ENCODE measurements at regions not wholly inside any gene's neighbourhood (a gene's known extent, or its start where the extent isn't known, plus 50 kb on each side); places are given as distances from the start of the nearest gene placed in this dataset.
"Not testable (repeated sequence)": the region's sequence is repeated elsewhere in the genome, so short reads cannot be mapped to it uniquely, and the experiment has no call there.

DNA sequence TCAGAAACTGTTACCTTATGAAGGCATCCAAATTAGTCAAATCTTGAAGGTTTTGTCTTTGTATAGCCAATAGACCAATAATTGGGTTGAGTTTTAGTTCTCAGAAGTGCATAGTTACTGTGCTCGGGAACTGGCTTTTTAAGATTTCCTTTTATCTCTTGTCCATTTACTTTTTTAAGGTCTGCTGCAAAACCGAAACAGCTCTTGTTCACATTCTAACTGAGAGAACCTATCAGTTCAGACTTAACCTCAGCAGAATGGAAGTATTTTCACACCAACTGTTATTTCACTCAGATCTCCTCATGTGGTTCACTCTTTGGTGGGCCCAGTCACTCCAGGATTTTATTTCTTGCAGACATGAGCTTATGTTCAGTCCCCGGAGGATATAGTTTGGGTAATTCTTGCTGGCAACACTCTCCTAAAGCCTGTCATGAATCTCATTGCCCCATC is 55.5 kb downstream of the TPBG start:
- no peak for DNase-seq (ENCODE audit: insufficient read length, low spot score)
- no peak for FAIRE-seq

DNA sequence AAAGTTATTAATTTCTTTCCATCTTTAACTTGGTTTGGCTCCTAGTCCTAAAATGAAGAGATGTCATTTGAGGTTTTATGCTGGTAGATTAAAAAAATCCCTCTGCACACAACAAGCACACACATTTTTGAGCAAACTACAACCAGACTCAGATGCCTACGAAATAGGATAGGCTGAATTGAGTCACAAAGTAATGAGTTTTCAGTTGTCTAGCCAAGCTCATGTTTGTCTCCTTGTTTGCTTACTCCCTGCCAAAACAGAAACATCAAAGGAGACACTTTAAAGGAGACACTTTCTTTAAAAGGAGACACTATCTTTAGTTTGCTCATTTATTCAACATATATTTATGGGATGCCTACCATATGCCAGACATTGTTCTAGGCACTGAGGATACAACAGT is 56.2 kb downstream of the TPBG start:
- FAIRE-seq (no peak), DNase-seq (ENCODE audit: insufficient read length, low spot score) (no peak)

DNA sequence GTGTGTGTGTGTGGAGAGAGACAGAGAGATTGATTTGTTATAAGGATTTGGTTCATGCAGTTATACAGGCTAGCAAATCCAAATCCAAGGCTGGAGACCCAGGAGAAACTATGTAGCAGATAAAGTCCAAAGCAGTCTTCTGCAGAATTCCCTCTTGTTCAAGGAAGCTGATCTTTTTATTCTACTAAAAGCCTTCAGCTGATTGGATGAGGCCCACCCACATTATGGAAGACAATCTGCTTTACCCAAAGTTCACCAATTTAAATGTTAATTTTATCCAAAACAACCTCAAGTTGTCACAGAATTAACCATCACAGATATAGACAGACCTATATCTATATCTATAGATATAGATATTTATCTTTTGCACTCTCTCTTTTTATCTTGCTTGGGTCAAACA is 67.0 kb downstream of the TPBG start:
- FAIRE-seq, result no peak
- DNase-seq (ENCODE audit: insufficient read length, low spot score), result no peak

DNA sequence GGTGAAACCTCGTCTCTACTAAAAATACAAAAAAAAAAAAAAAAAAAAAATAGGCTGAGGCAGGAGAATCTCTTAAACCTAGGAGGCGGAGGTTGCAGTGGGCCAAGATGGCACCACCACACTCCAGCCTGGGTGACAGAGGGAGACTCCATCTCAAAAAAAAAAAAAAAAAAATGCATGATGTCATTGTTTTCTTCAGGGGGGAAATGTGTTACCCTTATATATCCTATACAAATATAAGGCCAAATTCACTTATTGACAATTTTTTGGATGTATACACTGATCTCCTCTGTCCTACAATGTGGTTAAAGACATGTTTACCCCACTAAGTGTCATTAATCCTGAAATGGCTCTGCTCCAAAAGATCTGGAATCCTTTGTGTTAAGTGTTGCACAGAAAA is 73.1 kb downstream of the TPBG start:
- DNase-seq (ENCODE audit: insufficient read length, low spot score) (no peak), FAIRE-seq (no peak)

DNA sequence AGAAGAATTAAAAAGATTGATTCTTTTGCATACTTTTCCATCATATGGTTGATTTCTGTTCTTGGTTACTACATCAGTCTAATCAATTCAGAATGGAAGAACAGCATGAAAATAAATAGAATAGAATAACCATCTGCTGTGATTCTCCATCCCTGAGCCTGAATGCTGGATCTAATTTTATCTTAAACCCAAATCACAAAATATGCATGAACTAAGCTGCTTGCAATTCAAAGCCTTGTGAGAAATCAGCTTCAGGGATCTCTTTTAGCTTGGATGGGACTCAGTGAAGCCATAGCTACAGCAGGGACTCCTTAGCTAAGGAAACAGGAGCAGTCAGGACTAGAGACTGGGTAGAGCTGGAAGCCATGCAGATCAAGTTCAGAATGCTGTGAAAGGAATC is 74.1 kb downstream of the TPBG start:
- FAIRE-seq, result no peak
- DNase-seq (ENCODE audit: insufficient read length, low spot score), result no peak

DNA sequence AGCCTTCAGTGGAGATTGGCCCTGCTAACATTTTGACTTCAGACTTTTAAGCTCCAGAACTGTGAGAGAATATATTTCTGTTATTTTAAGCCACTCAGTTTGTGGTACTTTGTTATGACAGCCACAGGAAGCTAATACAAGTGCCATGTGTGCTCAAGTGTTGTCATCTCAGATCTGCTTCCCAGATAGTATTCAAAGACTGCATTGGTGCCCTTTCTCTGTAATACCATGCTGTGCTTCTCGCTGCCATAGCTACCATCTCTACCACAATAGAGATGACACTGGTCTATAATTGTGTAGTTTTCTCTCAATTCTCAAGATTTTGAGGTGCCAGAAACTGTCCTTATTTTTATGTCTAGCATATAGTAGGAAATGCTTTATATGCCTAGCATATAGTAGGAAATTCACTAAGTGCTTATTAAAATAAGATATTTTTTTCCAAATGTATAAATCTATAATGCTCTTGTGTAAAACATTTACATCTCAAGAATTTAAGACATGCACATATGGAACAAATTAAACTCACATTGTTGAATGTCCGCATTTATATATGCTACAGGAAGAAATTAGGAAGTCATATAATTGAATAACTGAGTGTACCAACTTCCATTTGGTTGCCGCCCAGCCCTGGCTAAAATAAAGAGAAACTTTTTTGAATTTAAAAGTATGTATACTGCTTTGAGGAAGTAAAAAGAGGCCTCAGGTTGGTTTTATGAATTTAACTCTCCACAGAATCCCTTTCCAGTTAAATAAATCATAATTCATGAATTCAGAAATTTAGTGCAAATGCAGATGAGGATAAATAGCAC is 77.6 kb downstream of the TPBG start:
- DNase-seq (ENCODE audit: insufficient read length, low spot score), result no peak
- no peak for FAIRE-seq

DNA sequence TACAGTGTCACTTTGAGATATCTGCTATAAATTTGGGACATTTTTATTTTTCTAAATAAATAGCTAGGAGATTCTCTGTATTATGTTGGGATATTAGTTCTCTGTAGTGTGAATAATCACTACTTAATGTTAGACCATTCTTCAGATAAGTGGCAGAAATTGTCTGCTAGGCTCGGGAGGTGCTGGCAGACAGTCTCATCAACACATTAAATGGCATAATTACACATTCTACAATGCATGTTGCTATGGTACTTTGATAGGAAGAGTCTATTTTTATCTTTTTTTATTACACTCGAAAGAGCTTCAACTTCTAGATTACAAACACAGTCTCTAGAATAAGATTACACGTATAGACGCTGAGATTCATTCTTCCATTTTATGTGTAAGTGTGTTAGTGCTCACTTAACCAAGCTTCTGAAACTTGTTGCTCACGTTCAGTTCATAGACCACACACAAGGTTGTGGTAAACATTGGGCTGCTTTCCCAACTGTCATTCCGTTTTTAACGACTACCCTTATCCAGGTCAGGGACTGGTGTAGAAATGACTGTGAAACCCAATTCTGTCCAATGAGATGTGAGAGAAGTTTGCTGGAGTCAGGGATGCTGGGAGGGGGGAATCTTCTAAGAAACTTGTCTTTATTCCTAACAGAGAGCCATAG is 78.6 kb downstream of the TPBG start:
- no peak for DNase-seq (ENCODE audit: insufficient read length, low spot score)
- FAIRE-seq, result no peak

DNA sequence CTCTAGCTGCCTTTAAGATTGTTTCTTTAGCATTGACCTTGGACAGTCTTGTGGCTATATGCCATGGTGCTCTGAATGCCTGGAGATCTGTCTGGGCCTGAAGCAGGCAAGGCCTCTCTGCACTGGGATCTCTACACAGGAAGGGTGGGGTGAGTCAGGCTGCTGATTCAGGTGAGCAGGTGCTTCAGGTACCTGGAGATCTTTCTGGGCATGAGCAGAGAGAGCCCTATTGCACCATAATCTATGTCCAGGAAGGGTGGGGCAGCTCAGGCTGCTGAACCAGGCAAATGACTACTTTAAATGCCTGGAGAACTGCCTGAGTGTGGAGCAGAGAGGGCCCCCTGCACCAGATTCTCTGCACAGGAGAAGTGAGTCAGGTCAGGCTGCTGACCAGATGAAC is 94.5 kb downstream of the TPBG start:
- FAIRE-seq (no peak), DNase-seq (ENCODE audit: insufficient read length, low spot score) (no peak)

DNA sequence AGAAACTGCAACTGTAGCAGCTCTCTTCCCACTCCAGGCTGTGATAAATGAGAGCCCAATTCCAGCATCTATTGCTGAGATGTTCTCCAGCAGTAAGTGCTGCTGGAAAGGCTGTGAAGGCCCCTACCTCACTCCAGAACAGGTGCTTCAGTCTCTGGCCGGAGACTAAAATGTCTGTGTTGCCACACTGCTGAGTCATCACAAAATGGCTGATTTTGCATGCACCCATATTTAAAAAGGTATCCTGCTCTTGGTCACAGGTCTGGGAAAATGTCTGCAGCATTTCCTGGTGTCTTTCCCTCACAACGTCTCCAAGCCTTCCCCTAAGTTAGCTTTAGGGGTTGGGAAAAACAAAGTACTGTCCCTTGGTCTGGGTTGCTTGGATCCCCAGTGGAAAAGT is 95.1 kb downstream of the TPBG start:
- FAIRE-seq (no peak), DNase-seq (ENCODE audit: insufficient read length, low spot score) (no peak)

DNA sequence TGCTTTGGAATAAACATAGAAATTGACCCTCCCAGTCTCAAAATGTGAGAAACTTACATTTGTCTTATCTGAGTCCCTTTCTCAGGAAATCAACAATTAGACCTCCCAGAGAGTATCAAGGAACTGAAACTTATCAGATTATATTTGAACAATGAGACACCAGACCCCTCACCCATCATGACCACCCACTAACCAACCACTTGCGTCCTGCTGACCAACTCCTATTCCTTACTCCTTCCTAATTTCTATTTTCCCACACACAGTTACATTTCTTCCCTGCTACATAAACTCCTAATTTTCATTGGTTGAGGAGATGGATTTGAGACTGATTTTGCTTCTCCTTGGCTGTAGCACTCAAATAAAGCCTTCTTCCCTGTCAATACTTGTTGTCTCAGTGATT is 97.9 kb downstream of the TPBG start:
- DNase-seq (ENCODE audit: insufficient read length, low spot score) (no peak), FAIRE-seq (no peak)

DNA sequence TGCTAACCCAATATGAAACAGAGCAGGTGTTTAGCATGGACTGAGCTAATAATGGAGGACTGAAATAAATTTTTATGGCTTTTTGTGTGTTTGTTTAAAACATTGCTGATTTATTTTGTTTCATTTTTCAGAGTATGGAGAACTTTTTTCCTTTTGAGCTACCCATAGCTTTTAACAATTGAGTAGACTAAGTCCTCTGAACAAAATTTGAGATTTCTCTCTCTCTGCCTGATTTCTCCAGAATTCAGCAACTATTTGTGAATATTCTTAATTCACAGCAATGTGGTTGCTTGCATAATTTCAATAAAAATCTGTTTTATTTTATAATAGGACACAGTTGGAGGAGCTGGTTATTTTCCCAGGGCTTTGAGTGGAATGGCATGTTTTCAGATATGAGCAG is 103.7 kb downstream of the TPBG start:
- FAIRE-seq, result no peak
- DNase-seq (ENCODE audit: insufficient read length, low spot score), result no peak

DNA sequence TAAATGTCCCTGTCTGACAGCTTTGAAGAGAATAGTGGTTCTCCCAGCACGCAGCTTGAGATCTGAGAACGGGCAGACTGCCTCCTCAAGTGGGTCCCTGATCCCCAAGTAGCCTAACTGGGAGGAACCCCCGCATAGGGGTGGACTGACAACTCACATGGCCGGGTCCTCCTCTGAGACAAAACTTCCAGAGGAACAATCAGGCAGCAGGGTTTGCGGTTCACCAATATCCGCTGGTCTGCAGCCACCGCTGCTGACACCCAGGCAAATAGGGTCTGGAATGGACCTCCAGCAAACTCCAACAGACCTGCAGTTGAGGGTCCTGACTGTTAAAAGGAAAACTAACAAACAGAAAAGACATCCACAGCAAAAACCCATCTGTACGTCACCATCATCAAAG is 106.5 kb downstream of the TPBG start:
- not testable (repeated sequence) for DNase-seq (ENCODE audit: insufficient read length, low spot score); FAIRE-seq

DNA sequence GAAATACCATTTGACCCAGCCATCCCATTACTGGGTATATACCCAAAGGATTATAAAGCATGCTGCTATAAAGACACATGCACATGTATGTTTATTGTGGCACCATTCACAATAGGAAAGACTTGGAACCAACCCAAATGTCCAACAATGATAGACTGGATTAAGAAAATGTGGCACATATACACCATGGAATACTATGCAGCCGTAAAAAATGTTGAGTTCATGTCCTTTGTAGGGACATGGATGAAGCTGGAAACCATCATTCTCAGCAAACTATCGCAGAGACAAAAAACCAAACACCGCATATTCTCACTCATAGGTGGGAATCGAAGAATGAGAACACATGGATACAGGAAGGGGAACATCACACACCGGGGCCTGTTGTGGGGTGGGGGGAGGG is 111.5 kb downstream of the TPBG start:
- not testable (repeated sequence) for FAIRE-seq; DNase-seq (ENCODE audit: insufficient read length, low spot score)

DNA sequence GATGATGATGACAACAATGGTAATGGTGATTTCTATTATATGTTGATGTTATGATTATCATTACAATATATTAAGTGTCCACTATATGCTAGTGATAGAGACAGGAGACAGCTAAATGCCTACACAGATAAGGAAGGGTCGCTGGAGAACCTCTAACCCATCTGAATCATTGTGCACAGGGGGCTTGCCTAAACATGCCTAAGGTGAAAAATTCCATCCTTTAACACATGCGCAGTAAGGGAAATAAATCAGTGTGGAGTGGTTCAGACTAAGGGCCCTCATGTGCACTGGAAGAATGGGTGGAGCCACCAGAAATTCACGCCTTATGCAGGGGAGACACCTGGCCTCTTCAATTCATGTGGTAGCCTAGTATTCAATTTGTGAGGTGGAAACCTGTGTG is 120.4 kb downstream of the TPBG start:
- FAIRE-seq, result no peak
- no peak for DNase-seq (ENCODE audit: insufficient read length, low spot score)

DNA sequence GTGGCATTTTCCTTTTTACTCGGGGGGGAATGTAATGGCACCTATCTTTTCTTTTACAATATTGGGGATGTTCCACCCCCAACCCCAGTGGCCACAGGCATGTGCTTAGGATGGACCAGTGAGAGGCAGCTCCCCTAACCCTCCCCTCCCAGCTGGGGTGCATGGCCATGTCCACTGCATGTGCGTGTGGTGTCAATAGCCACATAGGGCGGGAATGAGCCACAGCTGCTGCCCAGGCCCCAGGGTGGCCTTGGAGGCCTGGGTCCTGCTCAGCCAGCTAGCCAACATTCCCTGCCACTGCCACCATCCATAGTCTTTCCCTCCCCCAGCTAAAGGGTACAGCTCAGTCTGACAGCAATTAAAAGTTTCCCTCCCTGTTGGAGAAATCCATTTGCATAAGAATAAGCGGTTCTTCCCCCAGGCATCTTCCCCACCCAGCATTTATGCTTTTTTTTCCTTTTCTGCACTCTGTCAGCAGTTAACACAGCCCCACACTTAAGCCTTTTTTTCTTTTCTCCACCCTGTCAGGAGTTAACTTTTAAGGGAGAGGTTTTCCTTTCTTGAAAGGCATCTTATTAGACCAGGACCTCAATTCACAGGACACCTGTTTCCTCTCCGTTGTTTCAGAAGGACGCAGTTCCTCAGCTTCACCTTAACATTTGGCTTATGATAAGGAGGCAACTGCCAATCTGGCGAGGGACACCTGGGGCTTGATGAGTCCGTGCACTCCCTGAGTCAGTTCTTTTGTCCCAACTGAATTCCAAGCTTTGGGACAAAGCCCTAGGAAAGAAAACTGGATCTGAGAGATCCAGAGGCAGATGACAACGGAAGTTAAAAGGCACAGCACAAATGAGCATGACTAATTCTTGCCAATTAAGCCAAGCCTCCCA is 121.4 kb downstream of the TPBG start:
- no peak for DNase-seq (ENCODE audit: insufficient read length, low spot score)
- no peak for FAIRE-seq

DNA sequence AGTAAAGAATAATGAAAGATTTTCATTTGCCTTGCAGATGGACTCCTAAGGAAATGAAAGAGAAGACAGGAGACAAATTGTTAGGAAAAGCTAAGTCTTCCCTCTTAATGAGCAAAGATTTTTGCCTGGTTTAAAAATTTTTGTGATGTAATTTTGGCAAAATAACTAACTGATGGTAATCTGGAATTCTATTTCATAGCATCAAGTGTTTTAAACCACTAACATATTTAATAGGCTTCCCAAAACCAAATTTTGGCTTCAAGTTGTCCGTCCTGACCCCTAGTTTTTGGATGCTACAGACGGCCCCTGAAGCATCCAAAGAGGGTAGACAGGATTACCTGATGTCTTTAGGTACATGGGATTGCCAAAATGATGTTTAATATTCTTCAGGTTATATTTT is 124.3 kb downstream of the TPBG start:
- DNase-seq (ENCODE audit: insufficient read length, low spot score) (no peak), FAIRE-seq (no peak)

DNA sequence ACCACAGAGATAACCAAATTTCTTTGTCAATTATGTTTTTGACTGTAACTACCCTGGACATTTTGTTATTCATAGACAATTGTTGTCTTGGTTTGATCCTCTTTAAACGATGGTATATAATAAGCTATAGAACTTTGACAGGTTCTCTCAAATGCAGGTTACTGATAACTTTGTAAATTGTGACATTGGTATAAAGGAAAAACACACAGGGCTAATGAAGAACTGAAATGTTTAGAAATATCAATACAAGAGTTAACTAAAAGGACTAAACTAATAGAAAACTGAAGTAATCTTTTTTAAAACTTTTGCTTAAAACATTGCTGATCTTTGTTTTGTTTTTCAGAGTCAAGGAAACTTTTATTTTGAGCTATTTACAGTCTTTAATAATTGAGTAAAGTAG is 124.8 kb downstream of the TPBG start:
- DNase-seq (ENCODE audit: insufficient read length, low spot score) (no peak), FAIRE-seq (no peak)

DNA sequence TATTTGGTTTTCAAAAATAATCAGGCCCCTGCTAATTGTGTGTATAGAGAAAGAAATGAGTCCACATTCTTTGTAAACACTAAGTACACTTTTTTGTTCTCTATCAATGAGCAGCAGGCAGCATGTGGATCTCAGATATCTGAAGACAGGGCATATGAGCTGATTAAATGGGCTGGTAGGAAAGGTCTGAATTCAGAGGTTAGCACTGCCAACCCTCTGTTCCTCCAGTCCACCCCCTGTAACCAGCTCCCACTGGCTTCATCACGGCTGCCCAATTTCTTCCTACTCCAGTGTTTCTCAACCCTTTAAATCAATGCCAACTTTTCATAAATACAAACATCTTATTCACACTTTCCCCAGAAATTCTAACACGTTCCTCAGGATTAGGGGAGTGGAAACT is 128.5 kb downstream of the TPBG start:
- DNase-seq (ENCODE audit: insufficient read length, low spot score), result no peak
- FAIRE-seq, result no peak

DNA sequence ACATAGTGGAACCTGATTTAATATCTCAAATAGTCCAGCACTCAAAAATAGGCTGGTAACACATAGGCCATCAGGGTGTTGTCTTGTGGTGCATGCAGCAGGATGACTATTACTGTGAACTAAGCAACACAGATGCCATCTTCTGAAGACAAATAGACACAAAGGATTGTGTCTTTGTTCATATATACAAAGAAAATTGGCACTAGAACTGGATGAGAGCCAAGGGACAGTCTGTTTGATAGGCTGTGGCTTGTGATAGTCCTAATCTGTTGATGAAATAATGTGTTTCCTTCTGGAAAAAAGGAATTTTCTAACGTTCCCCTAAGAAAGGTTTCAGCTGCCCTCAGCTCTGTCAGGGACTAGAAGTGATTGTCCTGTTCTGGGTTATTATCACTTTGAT is 129.8 kb downstream of the TPBG start:
- DNase-seq (ENCODE audit: insufficient read length, low spot score), result no peak
- no peak for FAIRE-seq

DNA sequence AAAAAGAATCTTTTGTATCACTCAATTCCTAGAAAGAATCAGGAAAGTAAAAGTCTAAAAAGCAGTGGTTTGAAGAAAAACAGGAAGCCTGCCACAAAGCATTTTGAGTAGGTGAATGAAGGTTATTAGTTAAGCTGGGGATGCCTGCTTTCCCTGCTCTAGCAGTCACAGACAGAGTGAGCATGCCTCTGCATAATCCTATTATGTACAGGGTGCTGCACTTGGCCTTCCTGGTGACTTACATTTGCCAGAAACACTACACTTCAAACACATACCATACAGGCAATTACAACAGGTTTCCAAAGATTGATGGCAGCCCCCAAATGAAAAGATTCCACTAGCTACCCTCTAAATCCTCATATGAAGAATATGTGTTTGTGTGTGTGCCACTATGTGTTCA is 130.8 kb downstream of the TPBG start:
- FAIRE-seq, result no peak

DNA sequence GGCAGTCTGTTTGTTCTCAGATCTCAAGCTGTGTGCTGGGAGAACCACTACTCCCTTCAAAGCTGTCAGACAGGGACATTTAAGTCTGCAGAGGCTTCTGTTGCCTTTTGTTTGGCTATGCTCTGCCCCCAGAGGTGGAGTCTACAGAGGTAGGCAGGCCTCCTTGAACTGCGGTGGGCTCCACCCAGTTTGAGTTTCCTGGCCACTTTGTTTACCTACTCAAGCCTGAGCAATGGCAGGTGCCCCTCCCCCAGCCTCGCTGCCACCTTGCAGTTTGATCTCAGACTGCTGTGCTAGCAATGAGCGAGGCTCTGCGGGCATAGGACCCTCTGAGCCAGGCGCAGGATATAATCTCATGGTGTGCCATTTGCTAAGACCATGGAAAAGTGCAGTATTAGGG is 138.3 kb downstream of the TPBG start:
- not testable (repeated sequence) for DNase-seq (ENCODE audit: insufficient read length, low spot score); FAIRE-seq

More for the DNA sequence above, 130.8 kb downstream of the TPBG start:
- no peak for DNase-seq (ENCODE audit: insufficient read length, low spot score)

Data from HTR-8/SVneo (cell line).